H1 (cell line): ENCODE measurements at regions not wholly inside any gene's neighbourhood (a gene's known extent, or its start where the extent isn't known, plus 50 kb on each side); places are given as distances from the start of the nearest gene placed in this dataset.

Source experiments
- CTCF ChIA-PET: fragments of 300-600 bp; sonication (Branson Sonifier 250); formaldehyde crosslinking; loops from one replicate; lab custom pipeline; 2021; ENCODE audit not compliant: partially characterized antibody; lab: Charles Lee
- POLR2A ChIA-PET: fragments of 300-600 bp; sonication (Branson Sonifier 250); formaldehyde crosslinking; loops from one replicate; lab custom pipeline; 2021; ENCODE audit warnings: inconsistent platforms; ENCODE audit not compliant: partially characterized antibody; lab: Charles Lee
- DNase-seq, 2 experiments: peaks; one replicate each; pipeline versions ENCODE4 v3.0.0 to v3.0.0-alpha.2; 2010 to 2022; ENCODE audit warnings: low spot score in 2 of 2, low read depth in 1 of 2, mixed read lengths in 1 of 2
- FAIRE-seq: peaks from 2 replicates; lab custom pipeline; 2011; peaks lifted over from hg19 to GRCh38; lab: Jason Lieb, UNC
- H2AFZ ChIP-seq: 2 replicates; pipeline ENCODE4 v1.8.1; 2012; ENCODE audit warnings: low read length, inconsistent platforms
- H2AK5ac ChIP-seq: 2 replicates; pipeline ENCODE4 v1.6.1; 2013; ENCODE audit warnings: low read depth, low read length
- H2BK120ac ChIP-seq: replicated peaks from 2 replicates; pipeline ENCODE3; 2013; ENCODE audit warnings: low read depth, low read length, inconsistent platforms
- H2BK12ac ChIP-seq: 2 replicates; pipeline ENCODE4 v1.6.1; 2013; ENCODE audit warnings: low read depth, low read length
- H2BK15ac ChIP-seq: 2 replicates; pipeline ENCODE4 v1.6.1; 2013; ENCODE audit warnings: low read length
- H2BK20ac ChIP-seq: 2 replicates; pipeline ENCODE4 v1.6.1; 2013; ENCODE audit warnings: low read length
- H2BK5ac ChIP-seq: 2 replicates; pipeline ENCODE4 v1.6.1; 2013; ENCODE audit warnings: low read depth, low read length
- H3K14ac ChIP-seq: 2 replicates; pipeline ENCODE4 v1.6.1; 2013; ENCODE audit warnings: inconsistent platforms; ENCODE audit not compliant: insufficient read length
- H3K18ac ChIP-seq: 2 replicates; pipeline ENCODE4 v1.6.1; 2013; ENCODE audit warnings: low read length; ENCODE audit errors: extremely low read depth
- H3K23ac ChIP-seq: 2 replicates; pipeline ENCODE4 v1.6.1; 2013; ENCODE audit warnings: inconsistent platforms; ENCODE audit not compliant: insufficient read length
- H3K23me2 ChIP-seq: 2 replicates; pipeline ENCODE4 v1.6.1; 2013; ENCODE audit warnings: low read depth, low read length
- H3K27ac ChIP-seq: 2 replicates; pipeline ENCODE4 v1.6.1; 2011; ENCODE audit warnings: low read depth, low read length, inconsistent platforms
- H3K27me3 ChIP-seq, 4 experiments: replicated peaks in 1 of 4; 1 replicate in 1 of 4; 2 replicates in 3 of 4; pipeline versions ENCODE4 v1.6.1 to v1.8.1; 2011 to 2013; ENCODE audit warnings: low read length in 3 of 4, mild to moderate bottlenecking in 3 of 4, inconsistent platforms in 2 of 4, mixed read lengths in 2 of 4, moderate library complexity in 1 of 4; ENCODE audit not compliant: control insufficient read depth in 3 of 4, insufficient read depth in 3 of 4; ENCODE audit errors: extremely low read depth in 1 of 4
- H3K36me3 ChIP-seq, 4 experiments: 2 replicates each; pipeline versions ENCODE4 v1.6.1 to v1.8.1; 2011 to 2013; ENCODE audit warnings: mild to moderate bottlenecking in 4 of 4, low read length in 3 of 4, moderate library complexity in 2 of 4, control low read depth in 1 of 4, inconsistent platforms in 1 of 4; ENCODE audit not compliant: insufficient read depth in 4 of 4, control insufficient read depth in 2 of 4
- H3K4ac ChIP-seq: replicated peaks from 2 replicates; pipeline ENCODE3; 2013; ENCODE audit warnings: low read length, low read depth, mixed read lengths, inconsistent platforms; ENCODE audit not compliant: insufficient read length
- H3K4me1 ChIP-seq, 4 experiments: replicated peaks in 1 of 4; 1 replicate in 1 of 4; 2 replicates in 3 of 4; pipeline versions ENCODE4 v1.6.1 to v1.8.1; 2011 to 2013; ENCODE audit warnings: low read length in 3 of 4, inconsistent platforms in 2 of 4, mixed read lengths in 1 of 4; ENCODE audit not compliant: insufficient read depth in 4 of 4, control insufficient read depth in 3 of 4
- H3K4me2 ChIP-seq, 2 experiments: 2 replicates each; pipeline versions ENCODE4 v1.6.1 to v1.8.1; 2011 to 2013; ENCODE audit warnings: low read depth in 2 of 2, low read length in 2 of 2, control low read depth in 1 of 2, inconsistent platforms in 1 of 2, mild to moderate bottlenecking in 1 of 2; ENCODE audit not compliant: insufficient read depth in 1 of 2
- H3K4me3 ChIP-seq, 4 experiments: fragments of 200-600, 300-600 bp in 1 of 4; sonication (generic), shearing (Covaris generic), sonication (Bioruptor Twin) in 1 of 4; 2 replicates each; pipeline versions ENCODE4 v1.5.1 to v1.8.1; 2011 to 2016; ENCODE audit warnings: low read length in 4 of 4, low read depth in 3 of 4, control low read depth in 2 of 4, inconsistent platforms in 2 of 4, mild to moderate bottlenecking in 2 of 4, mixed read lengths in 1 of 4, moderate library complexity in 1 of 4; ENCODE audit not compliant: insufficient read depth in 2 of 4; ENCODE audit errors: extremely low read depth in 1 of 4
- H3K56ac ChIP-seq: replicated peaks from 2 replicates; pipeline ENCODE3; 2013; ENCODE audit warnings: low read depth, mild to moderate bottlenecking, mixed read lengths, low read length, inconsistent platforms; ENCODE audit not compliant: insufficient read length
- H3K79me1 ChIP-seq: 2 replicates; pipeline ENCODE4 v1.6.1; 2013; ENCODE audit warnings: low read depth, low read length, control low read depth
- H3K79me2 ChIP-seq, 2 experiments: 2 replicates each; pipeline versions ENCODE4 v1.6.1 to v1.8.1; 2012 to 2013; ENCODE audit warnings: low read length in 2 of 2, mild to moderate bottlenecking in 2 of 2, inconsistent platforms in 1 of 2; ENCODE audit not compliant: insufficient read depth in 2 of 2, control insufficient read depth in 1 of 2
- H3K9ac ChIP-seq, 4 experiments: replicated peaks in 1 of 4; 1 replicate in 1 of 4; 2 replicates in 3 of 4; pipeline versions ENCODE4 v1.6.1 to v1.8.1; 2011 to 2013; ENCODE audit warnings: low read depth in 3 of 4, low read length in 3 of 4, control low read depth in 2 of 4, mild to moderate bottlenecking in 2 of 4, moderate library complexity in 2 of 4, inconsistent platforms in 1 of 4; ENCODE audit errors: extremely low read depth in 1 of 4
- H3K9me3 ChIP-seq, 2 experiments: 2 replicates each; pipeline versions ENCODE4 v1.6.1 to v1.8.1; 2012 to 2013; ENCODE audit warnings: mild to moderate bottlenecking in 2 of 2, moderate library complexity in 2 of 2, control low read depth in 1 of 2, inconsistent platforms in 1 of 2, low read depth in 1 of 2, low read length in 1 of 2, mixed read lengths in 1 of 2; ENCODE audit not compliant: insufficient read depth in 2 of 2
- H4K20me1 ChIP-seq, 2 experiments: replicated peaks in 1 of 2; 2 replicates each; pipeline versions ENCODE3 to v1.8.1; 2011 to 2013; ENCODE audit warnings: inconsistent platforms in 2 of 2, low read length in 2 of 2, mild to moderate bottlenecking in 1 of 2; ENCODE audit not compliant: insufficient read depth in 2 of 2, control insufficient read depth in 1 of 2
- H4K5ac ChIP-seq: 2 replicates; pipeline ENCODE4 v1.6.1; 2013; ENCODE audit warnings: low read length, low read depth, mixed read lengths, inconsistent platforms; ENCODE audit not compliant: insufficient read length
- H4K8ac ChIP-seq: 2 replicates; pipeline ENCODE4 v1.8.0; 2013; ENCODE audit warnings: mild to moderate bottlenecking, moderate library complexity, low read length, inconsistent platforms; ENCODE audit not compliant: insufficient read depth; ENCODE audit errors: extremely low read depth
- H4K91ac ChIP-seq: replicated peaks from 2 replicates; pipeline ENCODE3; 2013; ENCODE audit warnings: low read length, mixed read lengths, inconsistent platforms; ENCODE audit not compliant: insufficient read length
- CREB1 ChIP-seq: IDR thresholded peaks from 2 replicates; pipeline ENCODE4 v1.6.1; 2012; ENCODE audit warnings: inconsistent platforms
- CTCF ChIP-seq, 3 experiments: IDR thresholded peaks; 1 replicate in 2 of 3; 2 replicates in 1 of 3; pipeline versions ENCODE4 v1.5.1 to v1.6.1; 2011; ENCODE audit warnings: low read length in 3 of 3, mild to moderate bottlenecking in 3 of 3, inconsistent platforms in 2 of 3, low read depth in 1 of 3, moderate library complexity in 1 of 3; ENCODE audit not compliant: insufficient read depth in 1 of 3; ENCODE audit errors: control extremely low read depth in 1 of 3
- EGR1 ChIP-seq: IDR thresholded peaks from 2 replicates; pipeline ENCODE4 v1.6.1; 2011; ENCODE audit warnings: low read depth, low read length, borderline replicate concordance
- KDM5A ChIP-seq: fragments of 200-600 bp; IDR thresholded peaks from 2 replicates; pipeline ENCODE4 v1.7.1; 2012; ENCODE audit warnings: mild to moderate bottlenecking, low read length, inconsistent platforms, mixed read lengths
- NANOG ChIP-seq: IDR thresholded peaks from 2 replicates; pipeline ENCODE4 v1.6.1; 2011; ENCODE audit warnings: low read length, low read depth, mild to moderate bottlenecking, inconsistent platforms; ENCODE audit not compliant: insufficient read depth, poor library complexity, severe bottlenecking
- POLR2AphosphoS5 ChIP-seq: IDR thresholded peaks from 2 replicates; pipeline ENCODE4 v1.6.1; 2011; ENCODE audit warnings: low read depth, low read length
- SIX5 ChIP-seq: IDR thresholded peaks from 2 replicates; pipeline ENCODE4 v1.6.1; 2011; ENCODE audit warnings: mild to moderate bottlenecking, low read depth, low read length
- SP1 ChIP-seq: IDR thresholded peaks from 2 replicates; pipeline ENCODE4 v1.6.1; 2011; ENCODE audit warnings: low read depth, low read length
- WGBS, 2 experiments: shearing (Covaris generic) in 1 of 2; methylation state at CpG; one replicate each; pipeline versions ENCODE4 v1.1.6 to v1.1.7; 2013 to 2015; ENCODE audit warnings: low lambda C conversion rate in 2 of 2, mixed read lengths in 2 of 2, inconsistent platforms in 1 of 2, low coverage in 1 of 2, missing lambda C conversion rate in 1 of 2; ENCODE audit not compliant: insufficient replicate concordance in 2 of 2, insufficient coverage in 1 of 2, insufficient read length in 1 of 2; ENCODE audit errors: extremely low coverage in 1 of 2, missing lambda C conversion rate in 1 of 2; 5-methylcytosine and 5-hydroxymethylcytosine counted together
- TF ChIP-seq, protein P1 (sequence below): IDR thresholded peaks from 2 replicates; pipeline ENCODE4 v1.6.1; 2011; ENCODE audit warnings: low read depth, mild to moderate bottlenecking, low read length; ENCODE audit not compliant: insufficient read depth

DNA sequence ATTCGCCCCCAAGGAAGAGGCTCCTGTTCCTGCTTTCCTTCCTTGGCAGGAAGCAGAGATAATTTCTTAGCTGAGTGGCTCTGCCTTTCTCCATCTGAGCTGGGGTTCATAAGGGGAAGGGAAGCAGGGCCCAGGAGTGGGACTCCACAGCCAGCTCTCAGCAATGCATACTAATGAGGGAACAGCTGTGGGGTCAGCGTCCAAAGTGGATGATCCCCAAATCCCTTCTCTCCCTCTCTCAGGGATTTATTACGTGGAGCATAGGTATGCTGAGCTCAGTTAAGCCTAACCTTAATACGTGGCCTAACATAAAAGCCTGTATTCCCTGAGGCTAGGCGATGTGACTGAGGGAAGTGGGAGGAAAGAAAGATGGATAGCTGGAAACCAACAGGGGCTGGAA, 87.3 kb upstream of the CTTNBP2NL start:
- Histone ChIP-seq H3K23me2 (no peaks in the 10 kb centered on the region), H2BK20ac (no peak overlapping the region), H3K4me2 (no peak overlapping the region), H3K23ac (no peak overlapping the region), H3K4me1 (peaks cover 0 to 3% (median 1%) of the 10 kb centered on the region in 4 experiments; a peak in 2 of 7 replicates), H3K4ac (no peak overlapping the region), H3K27ac (no peak overlapping the region), H3K18ac (no peak overlapping the region), H3K9ac (no peak overlapping the region), H4K8ac (no peak overlapping the region), H3K56ac (no peak overlapping the region), H2AK5ac (no peak overlapping the region), H2BK15ac (no peak overlapping the region), H4K20me1 (no peaks in the 10 kb centered on the region), H3K14ac (no peak overlapping the region), H3K4me3 (no peak overlapping the region), H2BK12ac (no peak overlapping the region), H2BK120ac (no peak overlapping the region), H3K79me2 (no peaks in the 10 kb centered on the region), H4K91ac (no peak overlapping the region), H2AFZ (peak overlapping the region; percentile 48), H3K36me3 (no peaks in the 10 kb centered on the region), H2BK5ac (no peak overlapping the region), H3K79me1 (no peaks in the 10 kb centered on the region), H3K27me3 (no peaks in the 10 kb centered on the region), H3K9me3 (no peaks in the 10 kb centered on the region), H4K5ac (no peak overlapping the region)
- ChIA-PET CTCF (interaction anchor here (0.6 to 7.5 kb wide), 4 partner anchors 10 to 193 kb away, joined by 3 to 39 read pairs (median 4); no protein-coding TSS in a partner anchor), POLR2A (no interaction called here)
- DNase-seq (no peak), FAIRE-seq (no peak)
- 75% methylated on average over 5 of the region's 5 CpGs; no CpG with 5 or more reads in 1 of the 2 experiments for WGBS, 2 experiments
- TF ChIP-seq POLR2AphosphoS5 = no peak
- no peak for TF ChIP-seq CTCF (IDR thresholded peaks at IDR 0.05; ENCODE audit: control extremely low read depth in 1 of 3, insufficient read depth in 1 of 3, low read depth in 1 of 3, low read length in 3 of 3)
- no peak for TF ChIP-seq NANOG
- no peak for TF ChIP-seq KDM5A
- no peak for TF ChIP-seq SIX5
- TF ChIP-seq SP1 = no peak
- TF ChIP-seq CREB1 = no peak
- TF ChIP-seq EGR1 = no peak
- TF ChIP-seq, protein P1, sequence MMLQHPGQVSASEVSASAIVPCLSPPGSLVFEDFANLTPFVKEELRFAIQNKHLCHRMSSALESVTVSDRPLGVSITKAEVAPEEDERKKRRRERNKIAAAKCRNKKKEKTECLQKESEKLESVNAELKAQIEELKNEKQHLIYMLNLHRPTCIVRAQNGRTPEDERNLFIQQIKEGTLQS = no peak
